Activated gamma-delta T cell (primary cell): ENCODE measurements at regions not wholly inside any gene's neighbourhood (a gene's known extent, or its start where the extent isn't known, plus 50 kb on each side); places are given as distances from the start of the nearest gene placed in this dataset.
A peak's percentile ranks its signal among the peaks of the same experiment; 100 is the strongest.
"Not testable (repeated sequence)": the region's sequence is repeated elsewhere in the genome, so short reads cannot be mapped to it uniquely, and the experiment has no call there.

Experiments
- DNase-seq: peaks from one replicate; lab custom pipeline; 2025; lab: John Stamatoyannopoulos, UW

DNA sequence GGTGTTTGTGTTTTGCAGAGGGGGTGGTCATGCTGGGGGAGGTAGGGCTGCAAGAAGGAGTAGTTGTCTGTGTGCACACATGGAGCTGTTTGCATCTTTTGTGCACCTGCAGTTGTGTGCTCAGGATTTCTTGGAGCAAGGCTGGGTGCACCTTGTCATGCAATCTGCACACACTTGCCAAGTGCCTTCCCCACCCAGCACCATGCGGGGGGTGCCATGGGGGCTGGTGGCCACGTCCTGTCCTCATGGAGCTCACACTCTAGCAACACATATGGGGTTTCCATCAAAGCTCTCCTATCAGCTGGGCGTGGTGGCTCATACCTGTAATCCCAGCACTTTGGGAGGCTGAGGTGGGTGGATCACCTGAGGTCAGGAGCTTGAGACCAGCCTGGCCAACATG lies 111.6 kb downstream of the CRLF3 start:
- DNase-seq, result not testable (repeated sequence)

- not testable (repeated sequence) for DNase-seq
These were observed 112.6 kb downstream of the CRLF3 start for GRCh38 chr17:30711626-30712507.

DNA sequence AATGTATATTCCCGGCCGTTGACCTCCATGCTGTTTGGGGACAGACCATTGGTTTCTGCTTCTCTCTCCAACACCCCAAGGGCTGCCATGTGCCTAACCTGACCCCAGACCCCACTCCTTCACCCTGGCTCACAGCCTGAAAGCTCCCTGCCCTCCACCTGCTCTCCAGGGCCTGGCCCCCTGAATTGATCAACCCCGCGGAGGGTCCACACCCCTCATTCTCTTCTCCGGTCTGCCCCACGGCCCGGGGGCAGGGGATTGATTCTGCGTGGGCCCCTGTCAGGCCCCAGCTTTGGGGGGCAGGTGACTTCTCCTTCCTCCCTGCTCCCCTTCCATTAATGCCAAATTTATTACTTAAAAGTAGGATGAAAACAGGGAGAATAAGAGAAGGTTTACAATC lies 113.3 kb downstream of the CRLF3 start:
- not testable (repeated sequence) for DNase-seq

DNA sequence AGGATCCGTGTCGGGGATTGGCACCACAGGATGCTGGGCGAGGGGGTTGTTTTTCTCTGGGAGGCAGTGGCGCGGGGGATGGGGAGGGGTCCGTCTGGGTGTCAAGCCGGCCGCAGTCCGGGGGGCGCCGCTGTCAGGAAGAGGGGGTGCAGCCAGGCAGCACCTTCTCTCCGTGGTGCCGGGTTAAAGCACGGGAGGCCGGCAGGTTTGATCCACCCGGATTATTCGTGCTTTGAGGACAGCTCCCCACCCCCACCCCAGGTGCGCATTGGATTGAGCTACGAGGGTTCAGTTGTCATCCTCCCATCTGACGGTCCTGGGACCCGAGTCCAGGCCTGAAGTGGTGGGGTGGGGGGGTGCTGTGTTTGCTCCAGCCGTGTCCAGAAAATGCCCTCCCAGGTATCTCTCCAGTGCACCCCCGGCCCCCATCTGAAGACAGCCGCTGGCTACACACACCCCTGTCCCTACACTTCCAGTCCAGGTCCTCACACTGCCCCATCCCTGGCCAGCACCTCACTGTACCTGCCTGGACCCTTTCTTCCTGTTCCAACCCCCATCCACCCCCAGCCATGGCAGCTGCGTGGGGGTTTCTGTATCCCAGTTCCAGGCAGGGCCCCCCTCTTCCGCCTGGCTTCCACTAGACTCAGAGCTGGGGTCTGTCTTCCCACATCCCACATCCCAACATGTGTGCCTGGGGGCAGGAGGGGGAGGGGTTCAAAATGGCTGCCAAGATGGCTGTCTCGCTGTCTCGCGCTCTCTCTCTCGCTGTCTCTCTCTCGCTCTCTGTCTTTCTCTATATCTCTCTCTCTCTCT lies 114.0 kb downstream of the CRLF3 start:
- not testable (repeated sequence) for DNase-seq

- DNase-seq, result peak; percentile 29
These were observed 114.8 kb downstream of the CRLF3 start for GRCh38 chr17:30709561-30710275.

- peak; percentile 47 for DNase-seq
These were observed 115.4 kb downstream of the CRLF3 start for GRCh38 chr17:30709096-30709495.

- peak; percentile 69 for DNase-seq
These were observed 116.0 kb downstream of the CRLF3 start for GRCh38 chr17:30708241-30709078.

GRCh38 chr17:30707724-30708240 lies 116.7 kb downstream of the CRLF3 start:
- DNase-seq, result not testable (repeated sequence)

- DNase-seq, result not testable (repeated sequence)
These were observed 117.8 kb downstream of the CRLF3 start for GRCh38 chr17:30706461-30707335.

GRCh38 chr17:30706004-30706403 lies 118.5 kb downstream of the CRLF3 start:
- not testable (repeated sequence) for DNase-seq

DNA sequence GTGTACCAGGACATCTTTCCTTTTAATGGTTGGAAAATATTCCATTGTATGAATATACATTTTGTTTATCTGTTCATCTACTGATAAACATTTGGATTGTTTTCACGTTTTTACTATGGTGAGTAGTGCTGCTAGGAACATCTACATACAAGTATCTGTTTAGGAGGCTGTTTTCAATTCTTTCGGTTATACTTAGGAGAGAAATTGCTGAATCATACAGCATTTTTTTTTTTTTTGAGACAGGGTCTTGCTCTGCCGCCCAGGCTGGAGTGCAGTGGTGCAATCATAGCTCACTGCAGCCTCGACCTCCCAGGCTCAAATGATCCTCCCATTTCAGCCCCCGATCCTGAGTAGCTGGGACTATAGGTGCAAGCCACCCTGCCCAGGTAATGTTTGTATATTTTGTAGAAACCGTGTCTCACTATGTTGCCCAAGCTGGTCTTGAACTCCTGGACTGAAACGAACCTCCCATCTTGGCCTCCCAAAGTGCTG lies 122.9 kb downstream of the CRLF3 start:
- DNase-seq, result no peak

GRCh38 chr17:30700833-30701232 lies 123.7 kb downstream of the CRLF3 start:
- not testable (repeated sequence) for DNase-seq

DNA sequence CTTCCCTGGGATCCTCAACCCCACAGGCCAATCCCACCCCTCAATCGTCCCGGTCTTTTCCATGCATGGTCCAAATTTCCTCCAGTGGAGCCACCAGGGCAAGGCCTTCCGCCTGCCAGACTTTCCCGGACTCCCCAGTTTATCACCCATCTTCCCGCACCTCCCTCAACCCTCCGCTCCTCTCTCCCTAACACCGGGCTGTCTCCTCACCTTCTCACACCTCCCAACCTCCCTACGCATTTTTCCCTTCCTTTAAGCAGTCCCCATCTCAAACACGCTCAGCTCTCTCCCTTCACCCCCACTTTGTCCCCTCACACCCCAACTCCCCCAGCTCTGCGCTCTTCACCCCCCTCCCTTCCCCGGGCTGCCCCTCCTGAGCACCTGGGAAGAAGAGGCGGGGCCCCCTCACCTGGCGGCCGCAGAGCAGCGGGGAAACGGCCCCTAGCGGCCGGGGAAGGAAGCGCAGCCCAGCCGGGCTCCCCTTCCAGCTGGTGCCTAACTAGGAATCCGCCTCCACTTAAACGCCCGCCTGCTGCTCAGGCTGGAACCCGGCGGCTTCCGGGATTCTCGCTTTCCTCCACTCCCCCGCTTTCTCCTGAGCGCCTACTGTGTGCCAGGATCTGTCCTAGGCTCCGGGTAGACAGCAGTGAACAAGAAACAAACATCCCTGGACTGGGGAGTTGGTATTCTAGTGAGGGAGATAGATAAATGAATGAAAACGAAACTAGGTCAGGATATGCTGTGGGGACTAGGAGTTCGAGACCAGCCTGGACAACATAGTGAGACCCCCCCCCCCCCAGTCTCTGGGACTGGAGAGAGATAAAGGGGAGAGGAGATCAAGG lies 126.7 kb downstream of the CRLF3 start:
- peak; percentile 47 for DNase-seq

GRCh38 chr17:30696234-30696633 lies 128.3 kb downstream of the CRLF3 start:
- DNase-seq, result no peak

GRCh38 chr17:30695265-30695811 lies 129.2 kb downstream of the CRLF3 start:
- not testable (repeated sequence) for DNase-seq

DNA sequence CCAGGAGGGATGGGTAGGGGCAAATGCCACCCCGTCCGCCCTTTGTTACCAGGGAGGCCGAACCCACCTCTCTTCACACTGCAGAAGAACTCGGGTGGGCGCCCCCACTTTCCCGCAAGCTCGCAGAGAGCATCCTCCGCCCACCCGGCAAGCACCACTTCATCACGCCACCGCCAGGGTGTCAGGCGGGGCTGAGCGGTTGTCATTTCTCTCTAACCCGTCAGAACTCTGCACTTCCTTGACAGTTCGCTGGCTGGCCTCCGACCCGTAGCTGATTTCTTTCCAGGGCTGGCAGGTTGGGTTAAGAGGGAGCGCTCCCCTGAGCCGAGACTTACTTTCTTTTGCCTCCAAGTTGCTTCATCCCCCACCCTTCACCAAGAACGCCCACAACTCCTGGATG lies 130.7 kb downstream of the CRLF3 start:
- not testable (repeated sequence) for DNase-seq

DNA sequence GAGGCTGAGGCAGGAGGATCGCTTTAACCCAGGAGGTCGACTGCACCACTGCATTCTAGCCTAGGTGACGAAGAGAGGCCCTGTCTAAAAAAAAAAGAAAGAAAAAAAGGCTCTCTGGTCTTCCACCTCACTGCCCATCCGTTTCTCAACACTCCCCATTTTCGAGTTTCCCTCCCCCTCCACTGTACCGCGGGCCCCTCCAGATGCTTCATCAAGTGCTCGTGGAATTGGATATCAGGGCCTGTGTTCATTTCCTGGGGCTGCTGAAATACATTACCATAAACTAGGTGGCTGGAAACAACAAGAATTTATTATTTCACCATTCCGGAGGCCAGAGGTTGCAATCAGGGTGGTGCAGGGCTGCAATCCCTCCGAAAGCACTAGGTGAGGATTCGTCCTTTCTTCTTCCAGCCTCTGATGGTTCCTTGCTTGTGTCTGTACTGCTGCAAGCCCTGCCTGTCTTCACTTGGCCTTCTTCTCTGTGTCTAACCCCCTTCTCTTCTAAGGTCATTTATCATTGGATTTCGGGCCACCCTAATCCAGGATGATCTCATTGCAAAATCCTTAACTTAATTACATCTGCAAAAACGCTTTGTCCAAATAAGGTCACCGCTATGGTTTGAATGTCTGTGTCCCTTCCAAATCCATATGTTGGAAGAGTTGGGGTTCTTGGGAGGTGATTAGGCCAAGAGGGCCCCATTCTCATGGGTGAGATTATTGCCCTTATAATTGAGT lies 135.1 kb downstream of the CRLF3 start:
- not testable (repeated sequence) for DNase-seq
